ENCODE measurements at regions not wholly inside any gene's neighbourhood (a gene's known extent, or its start where the extent isn't known, plus 50 kb on each side); places are given as distances from the start of the nearest gene placed in this dataset.
"Not testable (repeated sequence)": the region's sequence is repeated elsewhere in the genome, so short reads cannot be mapped to it uniquely, and the experiment has no call there.

GRCh38 chr3:20539666-20540065 is 353.7 kb upstream of the SGO1 start:
- no peak for DNase-seq

DNA sequence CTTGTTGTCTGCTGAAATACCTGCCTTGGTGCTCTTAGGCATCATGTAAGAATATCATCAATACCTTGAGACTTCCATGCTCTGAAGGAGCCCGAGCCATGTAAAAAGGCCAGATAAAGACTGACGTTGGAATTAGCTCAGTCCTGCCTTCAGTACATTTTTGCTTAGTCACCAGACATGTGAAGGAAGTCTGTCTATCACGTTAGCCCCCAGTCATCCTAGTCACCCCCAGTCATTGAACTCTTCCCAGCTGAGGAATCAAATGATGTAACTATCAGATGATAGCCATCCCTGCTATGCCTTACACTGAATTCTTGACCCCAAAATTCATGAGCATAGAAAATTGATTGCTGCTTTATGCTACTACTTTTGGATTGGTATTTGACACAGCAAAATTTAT is 351.2 kb upstream of the SGO1 start:
- no peak for DNase-seq

GRCh38 chr3:20529911-20530310 is 343.9 kb upstream of the SGO1 start:
- no peak for DNase-seq

DNA sequence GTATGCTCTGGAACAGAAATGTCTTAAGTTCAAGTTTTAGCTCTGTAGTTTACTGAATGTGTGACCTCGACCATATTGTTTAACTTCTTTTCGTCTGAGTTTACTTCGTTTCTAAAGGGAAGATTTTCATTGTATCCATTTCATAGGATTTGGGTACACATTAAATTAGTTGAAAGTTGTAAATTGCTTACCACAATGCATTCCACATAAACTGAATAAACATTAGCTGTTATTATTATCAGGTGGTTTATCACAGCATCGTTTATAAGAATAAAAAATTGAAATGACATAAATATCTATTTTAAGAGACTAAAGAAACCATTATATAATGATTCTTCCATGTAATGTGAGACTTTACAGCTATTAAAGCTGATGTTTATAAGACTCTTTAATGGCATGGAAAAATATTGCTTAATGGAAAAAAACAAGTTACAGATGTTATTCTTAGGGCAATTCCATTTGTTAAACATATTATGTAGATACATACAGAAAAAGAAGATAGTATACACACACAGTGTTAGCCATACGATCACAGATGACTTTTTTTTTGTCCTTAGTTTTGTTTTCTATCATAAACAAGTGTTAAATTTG is 342.3 kb upstream of the SGO1 start:
- no peak for DNase-seq

GRCh38 chr3:20527368-20527767 is 341.4 kb upstream of the SGO1 start:
- no peak for DNase-seq

DNA sequence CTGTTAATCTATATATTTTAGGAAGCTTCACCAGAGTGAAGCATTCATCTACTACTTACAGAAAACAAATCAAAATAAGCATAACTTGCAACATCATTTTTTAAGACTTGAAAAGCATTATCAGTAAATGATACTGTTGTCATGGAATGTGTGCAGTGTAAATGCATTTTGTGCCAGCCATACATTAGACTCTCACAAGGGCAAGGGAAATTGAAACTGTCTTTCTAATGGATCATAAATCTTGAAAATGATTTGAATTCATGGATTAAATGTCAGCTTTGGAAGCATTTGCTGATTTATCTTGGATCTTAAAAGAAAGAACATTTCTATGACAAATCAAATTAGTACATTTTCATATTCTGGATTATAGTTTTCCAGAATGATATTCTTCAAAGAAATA is 338.3 kb upstream of the SGO1 start:
- no peak for DNase-seq

GRCh38 chr3:20523293-20523692 is 337.3 kb upstream of the SGO1 start:
- no peak for DNase-seq

- DNase-seq = not testable (repeated sequence)
Measured at GRCh38 chr3:20517316-20517715, 331.3 kb upstream of the SGO1 start.

DNA sequence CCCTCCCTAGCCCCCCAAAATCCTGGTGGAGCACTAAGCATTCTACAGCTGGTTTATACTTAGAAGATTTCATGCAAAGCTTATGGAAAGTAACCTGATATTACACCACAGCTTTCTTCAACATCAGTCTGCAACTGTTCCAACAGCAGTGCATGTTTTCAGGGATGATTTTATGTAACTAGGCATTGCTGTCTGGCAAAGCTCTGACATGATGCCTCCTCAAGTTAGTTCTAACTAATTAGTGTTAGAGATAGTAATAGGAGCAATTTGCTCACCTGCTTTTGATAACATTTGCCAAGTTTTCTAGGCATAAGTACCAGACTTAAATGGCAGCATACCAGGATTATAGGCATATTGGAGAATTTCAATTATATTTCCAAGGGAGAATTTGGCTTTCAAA is 330.3 kb upstream of the SGO1 start:
- no peak for DNase-seq

GRCh38 chr3:20515834-20516233 is 329.8 kb upstream of the SGO1 start:
- DNase-seq = no peak

DNA sequence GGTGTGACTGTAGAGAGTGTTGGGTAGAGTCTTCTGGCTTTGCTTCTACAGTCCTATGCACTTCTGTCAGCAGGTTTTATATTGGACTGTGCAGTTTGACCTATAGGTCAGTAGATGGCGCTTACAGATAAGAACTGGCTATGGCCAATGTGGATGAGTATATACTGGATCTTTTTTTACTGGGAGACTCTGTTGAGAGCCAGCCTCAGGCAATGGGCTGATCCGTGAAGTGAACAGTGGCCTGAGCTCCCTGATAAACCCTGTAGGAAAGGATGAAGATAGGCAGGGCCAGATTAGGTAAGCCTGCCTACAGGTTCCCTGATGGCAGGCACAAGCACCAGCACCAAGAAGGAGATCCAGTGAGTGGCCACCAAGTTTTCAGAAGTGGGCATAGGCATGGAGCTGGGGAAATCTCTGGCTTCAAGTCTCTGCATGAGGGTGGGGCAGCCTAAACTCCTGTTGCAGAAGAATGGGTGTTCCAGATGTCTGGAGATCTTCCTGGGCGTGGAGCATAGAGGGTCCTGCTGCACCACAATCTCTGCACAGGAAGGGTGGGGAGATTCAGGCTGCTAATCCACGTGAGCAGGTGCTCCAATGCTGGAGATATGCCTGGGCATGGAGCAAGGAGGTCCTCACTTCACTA is 326.0 kb upstream of the SGO1 start:
- peak; percentile 20 for DNase-seq

DNA sequence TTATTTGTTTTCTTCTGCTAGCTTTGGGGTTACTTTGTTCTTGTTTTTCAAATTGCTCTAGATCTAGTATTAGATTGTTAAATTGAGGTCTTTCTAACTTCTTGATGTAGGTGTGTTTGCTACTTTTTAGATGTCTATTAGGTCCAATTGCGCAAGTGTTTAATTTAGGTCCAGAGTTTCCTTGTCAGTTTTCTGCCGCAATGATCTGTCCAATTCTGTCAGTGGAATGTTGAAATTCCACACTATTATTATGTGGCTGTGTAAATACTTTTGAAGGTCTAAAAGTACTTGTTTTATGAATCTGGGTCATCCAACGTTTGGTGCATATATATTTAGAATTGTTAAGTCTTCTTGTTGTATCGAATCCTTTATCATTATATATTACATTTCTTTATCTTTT is 324.4 kb upstream of the SGO1 start:
- no peak for DNase-seq

- DNase-seq = no peak
Measured at GRCh38 chr3:20503394-20504082, 317.5 kb upstream of the SGO1 start.

- no peak for DNase-seq
Measured at GRCh38 chr3:20490996-20491395, 305.0 kb upstream of the SGO1 start.

DNA sequence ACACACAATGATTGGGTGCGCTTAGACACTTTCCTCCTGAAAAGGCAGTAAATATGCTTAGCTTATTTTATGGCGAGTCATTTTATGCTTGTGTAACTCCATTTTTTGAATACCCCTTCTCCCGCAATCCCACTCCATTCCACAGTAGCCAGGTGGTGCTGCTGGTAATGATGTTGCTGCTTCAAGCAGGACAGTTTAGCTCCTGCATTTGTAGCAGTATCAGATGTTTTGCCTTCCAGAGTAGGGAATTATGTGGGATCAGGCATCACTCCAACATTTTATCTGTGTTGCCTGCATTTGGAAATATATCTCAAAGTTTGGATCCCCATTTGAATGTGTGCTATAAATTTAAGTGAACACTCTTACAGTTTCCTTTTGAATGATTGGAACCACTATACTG is 302.1 kb upstream of the SGO1 start:
- DNase-seq = no peak

DNA sequence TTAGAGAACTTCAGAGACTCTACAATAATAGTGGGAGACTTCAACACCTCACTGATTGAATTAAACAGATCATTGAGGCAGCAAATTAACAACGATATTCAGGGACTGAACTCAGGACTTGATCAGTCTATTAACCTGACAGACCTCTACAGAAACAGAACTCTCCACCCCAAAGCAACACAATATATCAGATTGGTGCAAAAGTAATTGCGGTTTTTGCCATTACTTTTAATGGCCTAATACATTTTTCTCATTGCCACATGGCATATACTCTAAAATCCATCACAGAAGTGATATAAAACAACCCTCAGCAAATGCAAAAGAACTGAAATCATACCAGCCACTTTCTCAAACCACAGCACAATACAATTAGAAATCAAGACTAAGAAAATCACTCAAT is 298.1 kb upstream of the SGO1 start:
- DNase-seq = no peak

- no peak for DNase-seq
Measured at GRCh38 chr3:20482350-20482749, 296.3 kb upstream of the SGO1 start.

DNA sequence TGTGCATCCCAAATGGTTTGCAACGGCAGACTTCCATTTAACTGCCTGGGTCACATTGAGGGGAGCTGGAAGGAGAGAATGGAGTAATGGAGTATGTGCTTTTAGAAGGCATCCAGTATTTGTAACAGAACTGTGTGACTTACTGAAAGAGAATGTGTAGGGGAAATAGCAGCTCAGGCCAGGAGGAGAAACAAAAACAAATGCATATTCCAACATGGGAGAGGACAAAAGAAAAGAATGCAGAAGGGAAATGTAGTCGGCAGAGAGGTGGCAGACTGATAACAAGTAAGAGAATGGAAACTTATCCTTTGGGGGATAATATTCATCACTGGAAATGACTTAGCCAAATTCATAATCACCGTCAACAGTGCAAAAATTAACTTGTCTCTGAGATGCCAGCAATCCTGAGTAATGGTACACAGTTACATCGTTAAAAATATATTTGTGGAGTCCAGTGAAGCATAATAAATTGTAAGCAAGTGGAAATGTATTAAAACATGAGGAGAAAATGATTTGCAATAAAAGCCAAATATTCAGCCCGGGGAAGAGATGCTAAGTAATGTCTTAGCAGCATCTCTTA is 294.9 kb upstream of the SGO1 start:
- DNase-seq = no peak

GRCh38 chr3:20478436-20478835 is 292.4 kb upstream of the SGO1 start:
- DNase-seq = no peak

DNA sequence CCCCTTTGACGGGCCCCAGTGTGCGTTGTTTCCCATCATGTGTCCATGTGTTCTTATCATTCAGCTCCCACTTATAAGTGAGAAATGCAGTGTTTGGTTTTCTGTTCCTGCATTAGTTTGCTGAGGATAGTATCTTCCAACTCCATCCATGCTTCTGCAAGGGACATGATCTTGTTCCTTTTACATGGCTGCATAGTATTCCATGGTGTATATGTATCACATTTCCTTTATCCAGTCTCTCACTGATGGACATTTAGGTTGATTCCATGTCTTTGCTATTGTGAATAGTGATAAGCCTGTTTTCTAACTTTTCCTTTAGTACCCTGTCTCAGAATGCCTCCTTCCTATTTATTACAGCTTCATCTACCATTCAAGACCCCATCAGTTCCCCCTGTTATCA is 278.2 kb upstream of the SGO1 start:
- not testable (repeated sequence) for DNase-seq

DNA sequence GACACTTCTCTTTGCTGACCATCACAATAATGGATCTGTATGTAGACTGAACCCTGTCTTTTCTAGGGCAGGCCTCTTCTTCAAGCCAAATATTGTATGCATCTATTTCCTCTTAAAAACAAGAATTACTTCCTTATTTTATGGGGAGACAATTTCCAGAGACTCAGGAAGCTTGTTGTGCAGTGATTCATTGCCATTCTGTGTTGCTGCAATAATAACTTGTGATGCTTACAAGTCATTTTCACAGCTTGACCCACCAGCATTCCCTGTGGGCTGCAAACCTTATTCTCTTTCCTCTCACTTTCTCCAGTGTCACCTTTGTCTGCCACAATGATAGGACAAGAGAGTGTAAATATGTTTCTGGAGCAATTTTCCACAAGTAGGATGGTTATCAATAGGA is 276.7 kb upstream of the SGO1 start:
- no peak for DNase-seq

- DNase-seq = no peak
Measured at GRCh38 chr3:20462226-20462625, 276.2 kb upstream of the SGO1 start.

DNA sequence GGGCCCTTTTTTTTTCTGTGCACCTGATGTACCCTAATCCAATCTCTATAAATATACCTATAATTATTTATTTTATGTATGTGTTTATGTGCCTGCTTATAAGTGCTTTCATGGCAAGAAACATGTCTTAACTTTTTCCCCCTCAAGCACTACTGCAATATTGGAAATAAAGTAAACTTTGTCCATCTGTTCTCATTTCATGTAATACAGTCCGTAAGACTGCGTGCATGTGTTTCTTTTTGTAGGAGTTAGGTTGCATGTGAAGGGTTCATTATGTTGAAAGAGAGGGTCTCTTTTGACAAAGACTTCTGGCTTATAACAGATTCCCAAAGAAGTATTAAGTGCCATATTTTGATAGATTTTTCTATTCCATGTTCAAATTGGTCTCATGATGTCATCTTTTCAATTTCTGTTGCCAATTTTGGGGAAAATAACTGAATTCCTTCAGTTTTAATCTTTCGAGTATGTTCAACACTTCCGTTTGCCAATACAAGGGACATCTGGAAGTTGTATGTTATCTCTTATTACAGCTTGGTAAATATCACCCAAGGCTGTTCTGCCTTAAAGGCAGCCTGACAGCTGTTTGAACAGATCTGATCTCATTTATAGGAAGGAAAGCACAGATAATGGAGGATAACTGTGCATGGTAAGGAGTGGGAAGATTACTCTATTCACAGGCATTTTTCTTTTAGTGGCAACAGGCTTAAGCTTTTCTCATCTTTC is 273.1 kb upstream of the SGO1 start:
- no peak for DNase-seq

DNA sequence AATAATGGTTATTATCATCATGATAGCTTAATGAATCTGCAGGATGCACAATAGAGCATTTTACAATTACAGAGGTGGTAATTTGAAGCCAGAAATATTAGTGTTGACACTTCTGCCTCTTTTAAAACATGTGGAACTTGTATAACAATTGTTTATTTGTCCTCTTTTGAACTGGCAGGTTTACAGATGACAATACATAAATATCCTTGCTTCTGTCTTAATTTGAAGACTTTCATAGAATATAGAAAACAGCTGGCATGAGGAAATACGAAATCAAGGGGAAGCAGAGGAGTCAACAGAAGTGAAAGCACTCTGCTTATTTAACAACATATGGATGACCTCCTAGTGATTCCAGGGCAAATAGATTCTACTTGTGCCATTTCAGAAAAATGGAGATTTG is 270.5 kb upstream of the SGO1 start:
- DNase-seq = no peak

All from GDM1 (cell line).